Osteocyte (in vitro differentiated cells): ENCODE measurements at regions not wholly inside any gene's neighbourhood (a gene's known extent, or its start where the extent isn't known, plus 50 kb on each side); places are given as distances from the start of the nearest gene placed in this dataset.
"Not testable (repeated sequence)": the region's sequence is repeated elsewhere in the genome, so short reads cannot be mapped to it uniquely, and the experiment has no call there.

Experiments
- DNase-seq: peaks from one replicate; pipeline ENCODE4 v3.0.0; 2021; ENCODE audit warnings: mixed read lengths; ENCODE audit not compliant: unreplicated experiment; ENCODE audit errors: extremely low spot score
- H3K27ac Mint-ChIP-seq: one replicate; pipeline ENCODE4 v1.8.0; 2021; ENCODE audit warnings: mild to moderate bottlenecking, mixed read lengths; ENCODE audit not compliant: unreplicated experiment
- H3K27me3 Mint-ChIP-seq: one replicate; pipeline ENCODE4 v1.8.0; 2021; ENCODE audit warnings: mixed read lengths; ENCODE audit not compliant: unreplicated experiment
- H3K36me3 Mint-ChIP-seq: one replicate; pipeline ENCODE4 v1.8.0; 2021; ENCODE audit warnings: mixed read lengths; ENCODE audit not compliant: unreplicated experiment
- H3K4me1 Mint-ChIP-seq: one replicate; pipeline ENCODE4 v1.8.0; 2021; ENCODE audit warnings: mixed read lengths; ENCODE audit not compliant: unreplicated experiment
- H3K4me3 Mint-ChIP-seq: one replicate; pipeline ENCODE4 v1.8.0; 2021; ENCODE audit warnings: mild to moderate bottlenecking, moderate library complexity, mixed read lengths; ENCODE audit not compliant: unreplicated experiment
- H3K9me3 Mint-ChIP-seq: one replicate; pipeline ENCODE4 v1.8.0; 2021; ENCODE audit warnings: mixed read lengths; ENCODE audit not compliant: unreplicated experiment
- TF ChIP-seq, protein P1 (sequence below): fragments of 200-600 bp; sonication (generic); IDR thresholded peaks from 2 replicates; pipeline ENCODE4 v1.5.0; 2021; ENCODE audit warnings: antibody characterized with exemption, mild to moderate bottlenecking, moderate library complexity

GRCh38 chr15:20341901-20342600 lies 199.5 kb downstream of the GOLGA6L6 start:
- no peak overlapping the region for H3K27ac Mint-ChIP-seq
- no peak overlapping the region for H3K4me3 Mint-ChIP-seq
- peaks cover 4% of the 10 kb centered on the region for H3K9me3 Mint-ChIP-seq
- TF ChIP-seq, protein P1, sequence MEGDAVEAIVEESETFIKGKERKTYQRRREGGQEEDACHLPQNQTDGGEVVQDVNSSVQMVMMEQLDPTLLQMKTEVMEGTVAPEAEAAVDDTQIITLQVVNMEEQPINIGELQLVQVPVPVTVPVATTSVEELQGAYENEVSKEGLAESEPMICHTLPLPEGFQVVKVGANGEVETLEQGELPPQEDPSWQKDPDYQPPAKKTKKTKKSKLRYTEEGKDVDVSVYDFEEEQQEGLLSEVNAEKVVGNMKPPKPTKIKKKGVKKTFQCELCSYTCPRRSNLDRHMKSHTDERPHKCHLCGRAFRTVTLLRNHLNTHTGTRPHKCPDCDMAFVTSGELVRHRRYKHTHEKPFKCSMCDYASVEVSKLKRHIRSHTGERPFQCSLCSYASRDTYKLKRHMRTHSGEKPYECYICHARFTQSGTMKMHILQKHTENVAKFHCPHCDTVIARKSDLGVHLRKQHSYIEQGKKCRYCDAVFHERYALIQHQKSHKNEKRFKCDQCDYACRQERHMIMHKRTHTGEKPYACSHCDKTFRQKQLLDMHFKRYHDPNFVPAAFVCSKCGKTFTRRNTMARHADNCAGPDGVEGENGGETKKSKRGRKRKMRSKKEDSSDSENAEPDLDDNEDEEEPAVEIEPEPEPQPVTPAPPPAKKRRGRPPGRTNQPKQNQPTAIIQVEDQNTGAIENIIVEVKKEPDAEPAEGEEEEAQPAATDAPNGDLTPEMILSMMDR, result no peak
- no peaks in the 10 kb centered on the region for H3K36me3 Mint-ChIP-seq
- peak; percentile 100 for DNase-seq
- no peaks in the 10 kb centered on the region for H3K4me1 Mint-ChIP-seq
- H3K27me3 Mint-ChIP-seq, result no peaks in the 10 kb centered on the region

DNA sequence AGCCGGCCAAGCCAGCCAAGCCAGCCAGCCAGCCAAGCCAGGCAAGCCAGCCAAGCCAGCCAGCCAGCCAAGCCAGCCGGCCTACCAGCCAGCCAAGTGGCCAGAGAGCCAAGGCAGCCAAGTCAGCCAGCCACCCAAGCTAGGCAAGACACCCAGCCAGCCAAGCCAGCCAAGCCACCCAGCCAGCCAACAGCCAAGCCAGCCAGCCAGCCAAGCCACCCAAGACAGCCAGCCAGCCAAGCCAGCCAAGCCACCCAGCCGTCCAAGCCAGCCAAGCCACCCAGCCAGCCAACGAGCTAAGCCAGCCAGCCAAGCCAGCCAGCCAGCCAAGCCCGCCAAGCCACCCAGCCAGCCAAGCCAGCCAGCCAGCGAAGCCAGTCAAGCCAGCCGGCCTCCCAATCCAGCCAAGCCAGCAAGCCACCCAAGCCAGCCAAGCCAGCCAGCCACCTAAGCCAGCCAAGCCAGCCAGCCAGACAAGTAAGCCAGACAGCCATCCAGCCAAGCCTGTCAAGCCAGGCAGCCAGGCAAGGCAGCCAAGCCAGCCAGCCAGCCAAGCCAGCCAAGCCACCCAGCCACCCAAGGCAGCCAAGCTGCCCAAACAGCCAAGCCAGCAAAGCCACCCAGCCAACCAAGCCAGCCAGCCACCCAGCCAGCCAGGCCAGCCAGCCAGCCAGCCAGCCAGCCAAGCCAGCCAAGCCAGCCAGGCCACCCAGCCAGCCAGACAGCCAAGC lies 200.5 kb downstream of the GOLGA6L6 start:
- no peak overlapping the region for H3K27ac Mint-ChIP-seq
- peak; percentile 100 for DNase-seq
- no peaks in the 10 kb centered on the region for H3K4me1 Mint-ChIP-seq
- H3K36me3 Mint-ChIP-seq, result no peaks in the 10 kb centered on the region
- H3K9me3 Mint-ChIP-seq, result peaks cover 6% of the 10 kb centered on the region
- H3K4me3 Mint-ChIP-seq, result no peak overlapping the region
- no peaks in the 10 kb centered on the region for H3K27me3 Mint-ChIP-seq
- TF ChIP-seq, protein P1, result no peak

GRCh38 chr15:20340331-20340811 lies 201.2 kb downstream of the GOLGA6L6 start:
- no peak overlapping the region for H3K27ac Mint-ChIP-seq
- H3K4me3 Mint-ChIP-seq, result no peak overlapping the region
- no peaks in the 10 kb centered on the region for H3K4me1 Mint-ChIP-seq
- H3K9me3 Mint-ChIP-seq, result peaks cover 6% of the 10 kb centered on the region
- TF ChIP-seq, protein P1, result no peak
- H3K36me3 Mint-ChIP-seq, result no peaks in the 10 kb centered on the region
- peak; percentile 100 for DNase-seq
- no peaks in the 10 kb centered on the region for H3K27me3 Mint-ChIP-seq

DNA sequence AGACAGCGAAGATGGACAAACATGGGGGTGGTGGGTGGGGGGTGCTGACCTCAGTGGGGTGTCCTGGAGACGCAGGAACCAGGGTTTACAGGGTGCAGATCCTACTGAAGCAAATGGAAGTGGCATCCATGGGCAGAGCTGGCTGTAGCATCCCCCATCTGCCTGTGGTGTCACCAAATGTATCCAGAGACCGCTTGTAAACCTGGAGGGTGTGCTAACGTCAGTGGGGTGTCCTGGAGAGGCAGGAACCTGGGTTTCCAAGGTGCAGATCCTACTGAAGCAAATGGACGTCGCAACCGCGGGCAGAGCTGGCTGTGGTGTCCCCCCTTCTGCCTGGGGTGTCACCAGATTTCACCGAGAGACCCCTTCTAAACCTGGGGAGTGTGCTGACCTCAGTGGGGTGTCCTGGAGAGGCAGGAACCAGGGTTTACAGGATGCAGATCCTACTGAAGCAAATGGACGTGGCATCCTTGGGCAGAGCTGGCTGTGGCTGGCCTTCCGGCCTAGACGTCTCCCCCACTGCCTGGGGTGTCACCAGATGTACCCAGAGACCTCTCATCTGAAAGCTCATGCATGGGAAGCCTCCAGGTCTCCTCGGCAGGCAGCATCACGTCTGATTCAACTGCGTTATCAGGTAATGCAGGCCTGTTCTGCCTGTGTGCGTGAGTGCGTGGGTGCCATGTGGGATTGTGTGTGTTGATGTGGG lies 202.4 kb downstream of the GOLGA6L6 start:
- not testable (repeated sequence) for H3K27me3 Mint-ChIP-seq
- peak; percentile 91 for DNase-seq

DNA sequence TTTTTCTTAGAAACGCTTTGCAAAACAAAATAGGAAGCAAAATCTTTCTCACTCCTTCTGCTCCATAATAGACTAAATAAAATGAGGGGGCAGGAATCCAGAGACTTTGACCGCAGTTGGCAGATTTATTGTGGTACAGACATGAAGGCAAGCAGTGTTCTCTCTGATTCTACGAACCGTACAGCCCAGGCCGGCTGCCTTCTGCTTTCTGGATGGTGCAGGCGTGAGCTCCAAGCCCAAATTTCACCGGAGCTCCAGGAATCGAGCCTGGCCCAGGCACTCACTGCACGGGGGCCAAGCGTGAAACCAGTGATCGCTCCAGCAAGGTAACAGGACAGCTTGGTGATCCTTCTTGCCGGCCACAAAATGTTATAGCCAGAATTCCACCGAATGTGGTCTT lies 202.9 kb downstream of the GOLGA6L6 start:
- H3K27me3 Mint-ChIP-seq, H3K4me3 Mint-ChIP-seq, H3K36me3 Mint-ChIP-seq, H3K4me1 Mint-ChIP-seq, DNase-seq, H3K27ac Mint-ChIP-seq, H3K9me3 Mint-ChIP-seq: not testable (repeated sequence)

More for the DNA sequence above, 202.4 kb downstream of the GOLGA6L6 start:
- not testable (repeated sequence) for H3K27ac Mint-ChIP-seq, H3K4me1 Mint-ChIP-seq, H3K9me3 Mint-ChIP-seq, H3K4me3 Mint-ChIP-seq, H3K36me3 Mint-ChIP-seq

- not testable (repeated sequence) for H3K9me3 Mint-ChIP-seq, H3K4me3 Mint-ChIP-seq, H3K4me1 Mint-ChIP-seq, DNase-seq, H3K27me3 Mint-ChIP-seq, H3K36me3 Mint-ChIP-seq, H3K27ac Mint-ChIP-seq
These were observed 204.4 kb downstream of the GOLGA6L6 start for GRCh38 chr15:20337238-20337637.

DNA sequence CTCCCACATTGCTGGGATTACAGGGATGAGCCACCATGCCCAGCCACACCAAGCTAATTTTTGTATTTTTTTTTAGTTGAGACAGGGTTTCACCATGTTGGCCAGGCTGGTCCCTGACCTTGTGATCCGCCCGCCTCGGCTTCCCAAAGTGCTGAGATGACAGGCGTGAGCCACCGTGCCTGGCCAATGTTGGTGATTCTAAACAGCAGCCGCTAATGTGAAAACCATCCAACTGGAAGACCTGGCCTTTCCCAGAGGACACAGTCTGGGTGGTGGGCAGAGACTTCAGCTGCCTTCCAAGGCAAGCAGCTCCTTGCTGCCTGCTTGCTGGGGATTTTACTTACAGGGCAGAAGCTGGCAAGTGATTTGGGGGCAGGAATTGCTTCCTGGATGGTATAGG lies 207.1 kb downstream of the GOLGA6L6 start:
- not testable (repeated sequence) for H3K4me3 Mint-ChIP-seq, H3K27ac Mint-ChIP-seq, H3K9me3 Mint-ChIP-seq, DNase-seq, H3K4me1 Mint-ChIP-seq, H3K36me3 Mint-ChIP-seq, H3K27me3 Mint-ChIP-seq

DNA sequence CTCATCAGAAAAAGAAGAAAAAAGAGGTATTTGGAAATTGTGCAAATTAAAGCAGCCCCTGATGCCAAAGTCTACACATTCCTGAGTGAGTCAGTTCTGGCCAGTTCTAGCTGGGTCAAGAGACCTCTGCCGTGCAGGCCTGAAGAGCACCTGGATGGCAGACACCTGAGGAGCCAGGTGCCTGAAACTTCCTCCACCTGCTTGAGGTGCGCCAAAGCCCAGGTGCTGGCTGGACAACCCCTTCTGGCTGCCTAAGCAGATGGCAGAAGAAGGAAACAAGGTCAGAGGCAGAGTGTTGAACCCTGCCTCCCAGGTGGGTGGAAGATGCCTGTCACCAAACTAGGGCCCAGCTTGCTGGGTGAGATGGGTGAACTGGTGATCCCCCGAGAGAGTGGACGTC lies 215.8 kb downstream of the GOLGA6L6 start:
- not testable (repeated sequence) for DNase-seq, H3K27me3 Mint-ChIP-seq, H3K4me3 Mint-ChIP-seq, H3K27ac Mint-ChIP-seq, H3K36me3 Mint-ChIP-seq, H3K4me1 Mint-ChIP-seq
- peaks cover 21% of the 10 kb centered on the region for H3K9me3 Mint-ChIP-seq

- not testable (repeated sequence) for DNase-seq, H3K27ac Mint-ChIP-seq, H3K27me3 Mint-ChIP-seq, H3K36me3 Mint-ChIP-seq, H3K4me1 Mint-ChIP-seq, H3K4me3 Mint-ChIP-seq
- H3K9me3 Mint-ChIP-seq, result peaks cover 21% of the 10 kb centered on the region
These were observed 224.5 kb downstream of the GOLGA6L6 start for GRCh38 chr15:20317132-20317531.
